ENCODE measurements at regions not wholly inside any gene's neighbourhood (a gene's known extent, or its start where the extent isn't known, plus 50 kb on each side); places are given as distances from the start of the nearest gene placed in this dataset.

- H3K79me2 ChIP-seq (ENCODE audit: low read length): no peaks in the 10 kb centered on the region
- H3K4me1 ChIP-seq (ENCODE audit: low read length): no peaks in the 10 kb centered on the region
- no peaks in the 10 kb centered on the region for H4K20me1 ChIP-seq (ENCODE audit: insufficient read depth, low read depth, low read length)
- no peak for DNase-seq
- no peak overlapping the region for H2AFZ ChIP-seq (ENCODE audit: low read length)
- no peaks in the 10 kb centered on the region for H3K9me2 ChIP-seq (replicated peaks; ENCODE audit: insufficient read depth, low read length)
- H3K27me3 ChIP-seq (ENCODE audit: low read length): no peaks in the 10 kb centered on the region
- no peaks in the 10 kb centered on the region for H3K36me3 ChIP-seq (ENCODE audit: insufficient read depth, low read length)
- no peak overlapping the region for H3K27ac ChIP-seq (ENCODE audit: low read length)
- no peak overlapping the region for H3K4me2 ChIP-seq (ENCODE audit: low read depth, low read length, poor library complexity, severe bottlenecking)
- no peak overlapping the region for H3K4me3 ChIP-seq (ENCODE audit: low read length)
- no peak overlapping the region for H3K9ac ChIP-seq (ENCODE audit: low read length)
- H3K9me3 ChIP-seq (ENCODE audit: low read length): no peaks in the 10 kb centered on the region
These were observed 547.4 kb upstream of the IL12A start for GRCh38 chr3:159441279-159441678.

GRCh38 chr3:159443266-159443665 is 545.4 kb upstream of the IL12A start:
- no peak overlapping the region for H3K4me2 ChIP-seq (ENCODE audit: low read depth, low read length, poor library complexity, severe bottlenecking)
- no peaks in the 10 kb centered on the region for H3K36me3 ChIP-seq (ENCODE audit: insufficient read depth, low read length)

DNA sequence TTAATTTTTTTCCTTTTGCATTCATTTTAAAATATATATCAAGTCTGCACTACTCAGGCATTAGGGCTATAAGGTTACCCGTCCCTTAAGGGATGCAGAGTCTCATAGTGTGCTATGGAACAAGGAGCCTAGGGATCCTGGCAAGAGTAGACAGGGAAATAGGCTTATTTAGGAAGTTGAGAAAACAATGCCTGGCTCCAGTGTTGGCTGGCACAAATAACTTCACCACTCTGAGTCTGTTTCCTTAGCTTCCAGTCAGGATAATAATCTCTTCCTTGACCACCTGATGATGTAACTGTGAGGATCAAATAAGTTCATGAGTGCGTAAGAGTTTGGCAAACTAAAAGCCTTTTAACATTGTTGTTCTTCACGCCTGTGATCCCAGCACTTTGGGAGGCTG is 540.8 kb upstream of the IL12A start:
- no peak for DNase-seq
- Histone ChIP-seq H3K9ac (ENCODE audit: low read length) (no peak overlapping the region), H3K4me3 (ENCODE audit: low read length) (no peak overlapping the region), H3K4me2 (ENCODE audit: low read depth, low read length, poor library complexity, severe bottlenecking) (no peak overlapping the region), H3K4me1 (ENCODE audit: low read length) (no peaks in the 10 kb centered on the region), H3K27me3 (ENCODE audit: low read length) (no peaks in the 10 kb centered on the region), H2AFZ (ENCODE audit: low read length) (no peak overlapping the region), H3K9me3 (ENCODE audit: low read length) (no peaks in the 10 kb centered on the region), H3K36me3 (ENCODE audit: insufficient read depth, low read length) (no peaks in the 10 kb centered on the region), H4K20me1 (ENCODE audit: insufficient read depth, low read depth, low read length) (no peaks in the 10 kb centered on the region), H3K27ac (ENCODE audit: low read length) (no peak overlapping the region), H3K79me2 (ENCODE audit: low read length) (no peaks in the 10 kb centered on the region), H3K9me2 (replicated peaks; ENCODE audit: insufficient read depth, low read length) (no peaks in the 10 kb centered on the region)

More at GRCh38 chr3:159443266-159443665, 545.4 kb upstream of the IL12A start:
- H3K79me2 ChIP-seq (ENCODE audit: low read length): no peaks in the 10 kb centered on the region
- H3K4me1 ChIP-seq (ENCODE audit: low read length): no peaks in the 10 kb centered on the region
- no peaks in the 10 kb centered on the region for H3K9me3 ChIP-seq (ENCODE audit: low read length)
- no peaks in the 10 kb centered on the region for H3K9me2 ChIP-seq (replicated peaks; ENCODE audit: insufficient read depth, low read length)
- H3K27me3 ChIP-seq (ENCODE audit: low read length): no peaks in the 10 kb centered on the region
- no peak overlapping the region for H3K27ac ChIP-seq (ENCODE audit: low read length)
- H4K20me1 ChIP-seq (ENCODE audit: insufficient read depth, low read depth, low read length): no peaks in the 10 kb centered on the region
- H3K9ac ChIP-seq (ENCODE audit: low read length): no peak overlapping the region
- no peak overlapping the region for H3K4me3 ChIP-seq (ENCODE audit: low read length)
- H2AFZ ChIP-seq (ENCODE audit: low read length): no peak overlapping the region
- DNase-seq: no peak

GRCh38 chr3:159448902-159449301 is 539.7 kb upstream of the IL12A start:
- Histone ChIP-seq H2AFZ (ENCODE audit: low read length) (no peak overlapping the region), H3K79me2 (ENCODE audit: low read length) (no peaks in the 10 kb centered on the region), H3K4me2 (ENCODE audit: low read depth, low read length, poor library complexity, severe bottlenecking) (no peak overlapping the region), H3K9me2 (replicated peaks; ENCODE audit: insufficient read depth, low read length) (no peaks in the 10 kb centered on the region), H3K27ac (ENCODE audit: low read length) (no peak overlapping the region), H4K20me1 (ENCODE audit: insufficient read depth, low read depth, low read length) (no peaks in the 10 kb centered on the region), H3K9ac (ENCODE audit: low read length) (no peak overlapping the region), H3K4me1 (ENCODE audit: low read length) (no peaks in the 10 kb centered on the region), H3K9me3 (ENCODE audit: low read length) (no peaks in the 10 kb centered on the region), H3K4me3 (ENCODE audit: low read length) (no peak overlapping the region), H3K36me3 (ENCODE audit: insufficient read depth, low read length) (no peaks in the 10 kb centered on the region), H3K27me3 (ENCODE audit: low read length) (no peaks in the 10 kb centered on the region)
- DNase-seq: no peak

GRCh38 chr3:159451067-159451466 is 537.6 kb upstream of the IL12A start:
- H3K27me3 ChIP-seq (ENCODE audit: low read length): no peaks in the 10 kb centered on the region
- H2AFZ ChIP-seq (ENCODE audit: low read length): no peak overlapping the region
- DNase-seq: no peak
- no peak overlapping the region for H3K9ac ChIP-seq (ENCODE audit: low read length)
- H3K27ac ChIP-seq (ENCODE audit: low read length): no peak overlapping the region
- H3K36me3 ChIP-seq (ENCODE audit: insufficient read depth, low read length): no peaks in the 10 kb centered on the region
- no peaks in the 10 kb centered on the region for H3K9me3 ChIP-seq (ENCODE audit: low read length)
- no peaks in the 10 kb centered on the region for H3K79me2 ChIP-seq (ENCODE audit: low read length)
- no peak overlapping the region for H3K4me3 ChIP-seq (ENCODE audit: low read length)
- H3K9me2 ChIP-seq (replicated peaks; ENCODE audit: insufficient read depth, low read length): no peaks in the 10 kb centered on the region
- H3K4me2 ChIP-seq (ENCODE audit: low read depth, low read length, poor library complexity, severe bottlenecking): no peak overlapping the region
- H3K4me1 ChIP-seq (ENCODE audit: low read length): no peaks in the 10 kb centered on the region
- no peaks in the 10 kb centered on the region for H4K20me1 ChIP-seq (ENCODE audit: insufficient read depth, low read depth, low read length)

DNA sequence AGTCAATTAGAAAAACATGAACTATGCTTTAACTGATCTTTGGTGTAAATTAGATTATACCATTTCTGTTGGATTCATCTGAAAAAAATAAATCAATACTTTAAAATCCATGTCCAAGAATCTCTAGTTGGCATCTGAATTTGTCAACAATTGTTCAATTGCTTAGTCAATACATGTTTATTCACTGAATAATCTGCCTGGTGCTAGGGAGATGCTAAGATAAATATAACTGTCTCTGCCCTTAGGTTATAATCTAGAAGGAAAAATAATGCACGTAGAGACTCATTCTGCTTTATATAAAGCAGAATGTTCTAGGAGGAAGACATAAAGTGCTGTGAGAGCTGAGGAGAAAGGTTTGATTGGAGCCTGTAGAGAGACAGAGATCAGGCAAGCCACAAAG is 537.2 kb upstream of the IL12A start:
- Histone ChIP-seq H3K79me2 (ENCODE audit: low read length) (no peaks in the 10 kb centered on the region), H3K27me3 (ENCODE audit: low read length) (no peaks in the 10 kb centered on the region), H3K4me2 (ENCODE audit: low read depth, low read length, poor library complexity, severe bottlenecking) (no peak overlapping the region), H3K9me3 (ENCODE audit: low read length) (no peaks in the 10 kb centered on the region), H3K9ac (ENCODE audit: low read length) (no peak overlapping the region), H3K4me3 (ENCODE audit: low read length) (no peak overlapping the region), H3K4me1 (ENCODE audit: low read length) (no peaks in the 10 kb centered on the region), H3K36me3 (ENCODE audit: insufficient read depth, low read length) (no peaks in the 10 kb centered on the region), H2AFZ (ENCODE audit: low read length) (no peak overlapping the region), H3K9me2 (replicated peaks; ENCODE audit: insufficient read depth, low read length) (no peaks in the 10 kb centered on the region), H4K20me1 (ENCODE audit: insufficient read depth, low read depth, low read length) (no peaks in the 10 kb centered on the region), H3K27ac (ENCODE audit: low read length) (no peak overlapping the region)
- no peak for DNase-seq

DNA sequence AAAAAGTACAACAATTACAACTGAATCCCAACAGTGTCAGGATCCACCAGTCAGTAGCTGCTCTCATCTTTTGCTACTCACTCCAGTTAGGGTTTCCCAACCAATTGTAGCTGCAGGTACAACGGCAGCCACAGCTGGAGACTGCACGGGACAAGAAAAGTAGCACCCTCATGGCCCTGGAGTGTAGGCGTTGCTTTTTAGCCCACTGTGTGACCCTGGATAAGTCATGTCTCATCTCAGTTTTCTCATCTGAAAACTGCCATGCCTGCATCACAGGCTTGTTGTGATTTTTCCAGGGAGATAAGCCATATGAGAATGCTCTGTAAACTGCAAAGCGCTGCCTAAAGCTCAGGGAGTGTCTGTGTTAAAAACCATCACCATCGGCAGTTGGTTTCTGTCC is 535.6 kb upstream of the IL12A start:
- Histone ChIP-seq H3K36me3 (ENCODE audit: insufficient read depth, low read length) (no peaks in the 10 kb centered on the region), H3K9me2 (replicated peaks; ENCODE audit: insufficient read depth, low read length) (no peaks in the 10 kb centered on the region), H3K27ac (ENCODE audit: low read length) (no peak overlapping the region), H3K4me1 (ENCODE audit: low read length) (no peaks in the 10 kb centered on the region), H3K4me3 (ENCODE audit: low read length) (no peak overlapping the region), H3K9ac (ENCODE audit: low read length) (no peak overlapping the region), H3K27me3 (ENCODE audit: low read length) (no peaks in the 10 kb centered on the region), H3K79me2 (ENCODE audit: low read length) (no peaks in the 10 kb centered on the region), H3K4me2 (ENCODE audit: low read depth, low read length, poor library complexity, severe bottlenecking) (no peak overlapping the region), H2AFZ (ENCODE audit: low read length) (no peak overlapping the region), H4K20me1 (ENCODE audit: insufficient read depth, low read depth, low read length) (no peaks in the 10 kb centered on the region), H3K9me3 (ENCODE audit: low read length) (no peaks in the 10 kb centered on the region)
- no peak for DNase-seq

DNA sequence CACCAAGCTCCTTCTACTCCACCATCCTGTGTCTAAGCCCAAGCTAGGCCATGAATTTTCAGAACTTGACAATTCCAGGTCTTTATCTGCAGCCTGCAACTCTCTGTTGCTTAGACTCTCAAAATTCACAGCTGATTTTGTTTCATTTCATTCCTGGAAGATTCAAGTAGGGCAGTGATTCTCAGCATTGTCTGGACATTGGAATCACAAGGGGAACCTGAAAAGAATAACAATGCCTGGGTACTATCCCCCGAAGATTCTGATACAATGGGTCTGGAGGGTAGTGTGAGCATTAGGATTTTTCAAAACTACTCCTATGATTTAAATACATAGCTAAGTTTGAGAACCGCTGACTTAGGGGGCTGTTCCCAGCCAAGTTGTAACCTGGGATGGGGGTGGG is 534.7 kb upstream of the IL12A start:
- Histone ChIP-seq H3K9me2 (replicated peaks; ENCODE audit: insufficient read depth, low read length) (no peaks in the 10 kb centered on the region), H3K4me2 (ENCODE audit: low read depth, low read length, poor library complexity, severe bottlenecking) (no peak overlapping the region), H3K4me3 (ENCODE audit: low read length) (no peak overlapping the region), H4K20me1 (ENCODE audit: insufficient read depth, low read depth, low read length) (no peaks in the 10 kb centered on the region), H3K4me1 (ENCODE audit: low read length) (no peaks in the 10 kb centered on the region), H3K79me2 (ENCODE audit: low read length) (no peaks in the 10 kb centered on the region), H3K9me3 (ENCODE audit: low read length) (no peaks in the 10 kb centered on the region), H3K9ac (ENCODE audit: low read length) (no peak overlapping the region), H3K36me3 (ENCODE audit: insufficient read depth, low read length) (no peaks in the 10 kb centered on the region), H3K27me3 (ENCODE audit: low read length) (no peaks in the 10 kb centered on the region), H2AFZ (ENCODE audit: low read length) (no peak overlapping the region), H3K27ac (ENCODE audit: low read length) (no peak overlapping the region)
- no peak for DNase-seq

- H3K79me2 ChIP-seq (ENCODE audit: low read length): no peaks in the 10 kb centered on the region
- no peak overlapping the region for H3K4me3 ChIP-seq (ENCODE audit: low read length)
- H2AFZ ChIP-seq (ENCODE audit: low read length): no peak overlapping the region
- H3K27me3 ChIP-seq (ENCODE audit: low read length): no peaks in the 10 kb centered on the region
- H3K36me3 ChIP-seq (ENCODE audit: insufficient read depth, low read length): no peaks in the 10 kb centered on the region
- no peaks in the 10 kb centered on the region for H3K9me3 ChIP-seq (ENCODE audit: low read length)
- H3K4me2 ChIP-seq (ENCODE audit: low read depth, low read length, poor library complexity, severe bottlenecking): no peak overlapping the region
- no peaks in the 10 kb centered on the region for H3K9me2 ChIP-seq (replicated peaks; ENCODE audit: insufficient read depth, low read length)
- H3K27ac ChIP-seq (ENCODE audit: low read length): no peak overlapping the region
- no peaks in the 10 kb centered on the region for H3K4me1 ChIP-seq (ENCODE audit: low read length)
- DNase-seq: no peak
- H4K20me1 ChIP-seq (ENCODE audit: insufficient read depth, low read depth, low read length): no peaks in the 10 kb centered on the region
- no peak overlapping the region for H3K9ac ChIP-seq (ENCODE audit: low read length)
These were observed 532.9 kb upstream of the IL12A start for GRCh38 chr3:159455741-159456181.
